EL (cell line): ENCODE measurements at regions not wholly inside any gene's neighbourhood (a gene's known extent, or its start where the extent isn't known, plus 50 kb on each side); places are given as distances from the start of the nearest gene placed in this dataset.

Experiments
- DNase-seq: peaks from one replicate; pipeline ENCODE4 v3.0.0-alpha.2; 2016

GRCh38 chr20:51867251-51867650 lies 64.9 kb upstream of the SALL4 start:
- no peak for DNase-seq

DNA sequence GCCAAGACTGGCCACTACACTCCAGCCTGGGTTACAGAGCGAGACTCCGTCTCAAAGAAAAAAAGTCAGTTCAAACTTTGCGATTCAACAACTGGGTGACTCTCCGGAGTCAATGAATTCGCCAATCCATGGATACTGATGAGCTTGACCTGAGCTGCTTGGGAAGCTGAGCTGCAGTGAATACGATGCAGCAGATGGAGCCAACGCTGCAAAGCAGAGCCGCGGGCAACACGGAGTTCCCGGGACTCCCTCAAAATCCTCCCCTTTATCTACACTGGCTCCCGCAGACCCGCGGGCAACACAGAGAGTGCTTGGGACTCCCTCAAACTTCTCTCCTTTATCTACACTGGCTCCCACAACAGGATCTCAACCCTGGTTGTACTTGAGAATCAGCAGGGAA lies 62.6 kb upstream of the SALL4 start:
- DNase-seq, result no peak

DNA sequence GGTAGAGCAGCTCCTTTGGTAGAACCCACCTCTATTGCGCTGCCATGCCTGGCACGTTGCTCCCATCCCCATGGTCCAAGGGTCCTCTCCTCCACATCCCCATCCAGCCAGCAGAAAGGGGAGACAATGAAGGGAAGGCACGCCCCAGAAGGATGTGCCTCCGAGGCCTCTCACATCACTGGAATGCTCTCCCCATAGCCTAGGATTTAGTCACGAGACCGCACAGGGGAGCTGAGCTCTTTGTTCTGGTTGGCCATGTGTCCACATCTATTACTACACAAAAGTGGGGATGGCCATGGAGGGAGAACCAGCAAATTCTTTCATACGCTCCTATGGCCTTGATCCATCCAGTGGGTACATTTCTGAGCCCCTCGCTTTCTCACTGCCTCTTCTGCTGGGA lies 60.5 kb upstream of the SALL4 start:
- peak; percentile 77 for DNase-seq

- no peak for DNase-seq
These were observed 59.6 kb upstream of the SALL4 start for GRCh38 chr20:51861726-51862466.

GRCh38 chr20:51860111-51860882 lies 58.0 kb upstream of the SALL4 start:
- DNase-seq, result peak; percentile 56

- DNase-seq, result no peak
These were observed 54.1 kb upstream of the SALL4 start for GRCh38 chr20:51856432-51856831.

- DNase-seq, result no peak
These were observed 52.6 kb upstream of the SALL4 start for GRCh38 chr20:51854921-51855320.
